BJ (cell line): ENCODE measurements at regions not wholly inside any gene's neighbourhood (a gene's known extent, or its start where the extent isn't known, plus 50 kb on each side); places are given as distances from the start of the nearest gene placed in this dataset.

Experiments used
- CTCF ChIA-PET: fragments of 350-600 bp; formaldehyde crosslinking; extraction: SDS; loops from one replicate; lab custom pipeline; 2021; ENCODE audit warnings: antibody characterized with exemption, inconsistent platforms; lab: Yijun Ruan, JAX
- POLR2A ChIA-PET: fragments of 300-600 bp; sonication (Branson Sonifier 250); formaldehyde crosslinking; extraction: SDS; loops from one replicate; lab custom pipeline; 2021; ENCODE audit warnings: antibody characterized with exemption; lab: Charles Lee
- DNase-seq: peaks from one replicate; pipeline ENCODE4 v3.0.0-alpha.2; 2011; ENCODE audit warnings: low read depth
- H3K27me3 ChIP-seq: 2 replicates; pipeline ENCODE4 v1.6.0; 2011; ENCODE audit warnings: low read length; ENCODE audit not compliant: control insufficient read depth, insufficient read depth
- H3K36me3 ChIP-seq: 2 replicates; pipeline ENCODE4 v1.5.1; 2011; ENCODE audit warnings: low read length; ENCODE audit not compliant: control insufficient read depth, insufficient read depth
- H3K4me3 ChIP-seq: 2 replicates; pipeline ENCODE4 v1.5.1; 2011; ENCODE audit warnings: low read depth, mild to moderate bottlenecking, control low read depth, low read length
- CTCF ChIP-seq: IDR thresholded peaks from 2 replicates; pipeline ENCODE4 v1.5.1; 2011; ENCODE audit warnings: low read depth, mild to moderate bottlenecking, control low read depth, inconsistent platforms, low read length, moderate library complexity; ENCODE audit not compliant: insufficient read depth

- TF ChIP-seq CTCF: no peak
- H3K36me3 ChIP-seq: no peaks in the 10 kb centered on the region
- H3K27me3 ChIP-seq: no peaks in the 10 kb centered on the region
- ChIA-PET CTCF (no interaction called here), POLR2A (no interaction called here)
- no peak overlapping the region for H3K4me3 ChIP-seq
- no peak for DNase-seq
Observed at GRCh38 chr14:49408187-49408933, 177.8 kb downstream of the RPS29 start.

GRCh38 chr14:49405291-49405690 lies 180.9 kb downstream of the RPS29 start:
- POLR2A ChIA-PET: no interaction called here
- DNase-seq: peak; percentile 0
- CTCF ChIA-PET: no interaction called here
- Histone ChIP-seq H3K27me3 (no peaks in the 10 kb centered on the region), H3K4me3 (no peak overlapping the region), H3K36me3 (no peaks in the 10 kb centered on the region)
- no peak for TF ChIP-seq CTCF

DNA sequence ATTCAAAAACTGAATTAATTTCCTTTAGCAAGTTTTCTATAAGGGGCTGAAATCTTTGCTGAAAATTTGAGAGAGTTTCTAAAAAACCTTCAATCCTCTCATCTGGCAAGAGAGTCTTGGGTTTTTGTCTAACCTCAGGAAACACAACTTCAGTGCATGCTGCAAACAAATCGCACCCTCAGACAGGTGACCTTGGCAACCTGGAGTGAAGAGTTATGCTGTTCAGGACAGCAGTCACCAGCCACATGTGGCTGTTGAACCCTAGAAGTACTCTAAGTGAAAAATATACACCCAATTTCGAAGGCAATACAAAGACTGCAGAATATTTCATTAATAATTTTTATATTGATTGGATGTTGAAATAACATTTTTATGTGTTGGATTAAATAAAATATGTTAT lies 184.8 kb downstream of the RPS29 start:
- ChIA-PET POLR2A (no interaction called here), CTCF (no interaction called here)
- no peak for DNase-seq
- TF ChIP-seq CTCF: no peak
- Histone ChIP-seq H3K27me3 (no peaks in the 10 kb centered on the region), H3K36me3 (no peaks in the 10 kb centered on the region), H3K4me3 (no peak overlapping the region)

DNA sequence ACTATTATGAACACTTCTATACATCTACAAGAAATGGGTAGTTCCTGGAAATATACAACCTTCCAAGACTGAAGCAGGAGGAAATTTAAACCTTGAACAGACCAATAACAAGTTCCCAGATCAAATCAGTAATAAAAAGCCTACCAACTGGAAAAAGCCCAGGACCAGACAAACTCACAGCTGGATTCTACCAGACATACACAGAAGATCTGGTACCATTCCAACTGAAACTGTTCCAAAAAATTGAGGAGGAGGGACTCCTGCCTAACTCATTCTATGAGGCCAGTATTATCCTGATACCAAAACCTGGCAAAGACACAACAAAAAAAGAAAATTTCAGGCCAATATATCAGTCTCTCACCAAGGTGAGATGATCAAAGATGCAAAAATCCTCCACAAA lies 189.4 kb downstream of the RPS29 start:
- Histone ChIP-seq H3K36me3 (no peaks in the 10 kb centered on the region), H3K4me3 (no peak overlapping the region), H3K27me3 (no peaks in the 10 kb centered on the region)
- POLR2A ChIA-PET: no interaction called here
- no peak for TF ChIP-seq CTCF
- CTCF ChIA-PET: no interaction called here
- DNase-seq: no peak

DNA sequence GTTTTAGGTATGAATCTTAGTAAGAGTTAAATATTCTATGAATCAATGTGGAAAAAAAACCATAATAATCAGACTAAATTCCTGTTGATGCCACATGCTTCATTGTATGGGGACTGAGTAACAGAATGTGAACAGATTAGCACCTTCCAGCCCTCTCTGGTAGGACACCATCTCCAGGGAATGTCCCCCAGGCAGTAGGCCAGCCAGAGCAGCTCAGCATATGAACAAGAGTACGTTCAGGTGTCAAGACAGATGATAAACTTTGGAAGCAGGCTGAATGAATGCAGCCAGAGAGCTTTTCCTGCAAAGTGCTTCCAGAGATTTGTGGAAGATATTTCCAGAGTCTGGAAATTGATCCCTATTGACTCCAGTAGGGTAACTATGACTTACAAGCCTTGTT lies 204.4 kb downstream of the RPS29 start:
- H3K4me3 ChIP-seq: no peak overlapping the region
- DNase-seq: no peak
- no peak for TF ChIP-seq CTCF
- ChIA-PET POLR2A (no interaction called here), CTCF (interaction anchor here (0.6 kb wide), 1 partner anchor 231 kb away, joined by 3 read pairs; no protein-coding TSS in a partner anchor)
- H3K36me3 ChIP-seq: no peaks in the 10 kb centered on the region
- no peaks in the 10 kb centered on the region for H3K27me3 ChIP-seq
